ENCODE measurements at regions not wholly inside any gene's neighbourhood (a gene's known extent, or its start where the extent isn't known, plus 50 kb on each side); places are given as distances from the start of the nearest gene placed in this dataset.

- Histone ChIP-seq H3K4me3 (replicated peaks in 1 of 4; ENCODE audit: control extremely low read depth in 1 of 4, insufficient read depth in 1 of 4, low read depth in 3 of 4, low read length in 4 of 4) (no peak overlapping the region), H3K79me2 (ENCODE audit: control insufficient read depth, insufficient read depth, low read length) (no peaks in the 10 kb centered on the region), H3K4me1 (ENCODE audit: control insufficient read depth, extremely low read depth, insufficient read depth, low read length) (no peaks in the 10 kb centered on the region), H3K36me3 (ENCODE audit: control insufficient read depth, insufficient read depth, low read length) (no peaks in the 10 kb centered on the region), H3K27ac (ENCODE audit: insufficient read depth, low read length) (no peak overlapping the region), H3K9me3 (ENCODE audit: control insufficient read depth, insufficient read depth, low read depth, low read length) (no peaks in the 10 kb centered on the region), H3K27me3 (ENCODE audit: control insufficient read depth, insufficient read depth, low read length) (no peaks in the 10 kb centered on the region), H2AFZ (ENCODE audit: low read length) (no peak overlapping the region), H3K9ac (ENCODE audit: insufficient read depth, low read length) (no peak overlapping the region), H3K4me2 (ENCODE audit: extremely low read depth, insufficient read depth, low read length) (no peak overlapping the region), H4K20me1 (ENCODE audit: control insufficient read depth, extremely low read depth, insufficient read depth, low read length) (no peaks in the 10 kb centered on the region)
- TF ChIP-seq EZH2 (IDR thresholded peaks at IDR 0.05; ENCODE audit: low read length, missing control alignments) = no peak
- TF ChIP-seq CTCF (conservative IDR thresholded peaks at IDR 0.05 in 1 of 2, IDR thresholded peaks at IDR 0.05 in 1 of 2; ENCODE audit: low read depth in 1 of 2, low read length in 2 of 2) = no peak
- no peak for DNase-seq (ENCODE audit: low read depth in 2 of 2)
Measured at GRCh38 chr10:117619707-117620405, 77.3 kb downstream of the EMX2 start.

- H3K9me3 ChIP-seq (ENCODE audit: control insufficient read depth, insufficient read depth, low read depth, low read length) = no peaks in the 10 kb centered on the region
- no peak for DNase-seq (ENCODE audit: low read depth in 2 of 2)
- no peak for TF ChIP-seq CTCF (conservative IDR thresholded peaks at IDR 0.05 in 1 of 2, IDR thresholded peaks at IDR 0.05 in 1 of 2; ENCODE audit: low read depth in 1 of 2, low read length in 2 of 2)
- H3K36me3 ChIP-seq (ENCODE audit: control insufficient read depth, insufficient read depth, low read length) = no peaks in the 10 kb centered on the region
- H3K4me1 ChIP-seq (ENCODE audit: control insufficient read depth, extremely low read depth, insufficient read depth, low read length) = no peaks in the 10 kb centered on the region
- no peaks in the 10 kb centered on the region for H3K79me2 ChIP-seq (ENCODE audit: control insufficient read depth, insufficient read depth, low read length)
- H3K27me3 ChIP-seq (ENCODE audit: control insufficient read depth, insufficient read depth, low read length) = no peaks in the 10 kb centered on the region
- H3K4me2 ChIP-seq (ENCODE audit: extremely low read depth, insufficient read depth, low read length) = no peak overlapping the region
- H2AFZ ChIP-seq (ENCODE audit: low read length) = no peak overlapping the region
- no peak overlapping the region for H3K4me3 ChIP-seq (replicated peaks in 1 of 4; ENCODE audit: control extremely low read depth in 1 of 4, insufficient read depth in 1 of 4, low read depth in 3 of 4, low read length in 4 of 4)
- H3K27ac ChIP-seq (ENCODE audit: insufficient read depth, low read length) = no peak overlapping the region
- no peaks in the 10 kb centered on the region for H4K20me1 ChIP-seq (ENCODE audit: control insufficient read depth, extremely low read depth, insufficient read depth, low read length)
- no peak overlapping the region for H3K9ac ChIP-seq (ENCODE audit: insufficient read depth, low read length)
Measured at GRCh38 chr10:117621196-117621595, 78.7 kb downstream of the EMX2 start.

GRCh38 chr10:117621795-117622420, 79.4 kb downstream of the EMX2 start:
- Histone ChIP-seq H2AFZ (ENCODE audit: low read length) (no peak overlapping the region), H3K9ac (ENCODE audit: insufficient read depth, low read length) (no peak overlapping the region), H3K27ac (ENCODE audit: insufficient read depth, low read length) (no peak overlapping the region), H3K36me3 (ENCODE audit: control insufficient read depth, insufficient read depth, low read length) (no peaks in the 10 kb centered on the region), H3K4me1 (ENCODE audit: control insufficient read depth, extremely low read depth, insufficient read depth, low read length) (no peaks in the 10 kb centered on the region), H4K20me1 (ENCODE audit: control insufficient read depth, extremely low read depth, insufficient read depth, low read length) (no peaks in the 10 kb centered on the region), H3K27me3 (ENCODE audit: control insufficient read depth, insufficient read depth, low read length) (no peaks in the 10 kb centered on the region), H3K79me2 (ENCODE audit: control insufficient read depth, insufficient read depth, low read length) (no peaks in the 10 kb centered on the region), H3K4me2 (ENCODE audit: extremely low read depth, insufficient read depth, low read length) (no peak overlapping the region), H3K9me3 (ENCODE audit: control insufficient read depth, insufficient read depth, low read depth, low read length) (no peaks in the 10 kb centered on the region), H3K4me3 (replicated peaks in 1 of 4; ENCODE audit: control extremely low read depth in 1 of 4, insufficient read depth in 1 of 4, low read depth in 3 of 4, low read length in 4 of 4) (no peak overlapping the region)
- no peak for DNase-seq (ENCODE audit: low read depth in 2 of 2)
- TF ChIP-seq CTCF (conservative IDR thresholded peaks at IDR 0.05 in 1 of 2, IDR thresholded peaks at IDR 0.05 in 1 of 2; ENCODE audit: low read depth in 1 of 2, low read length in 2 of 2) (no peak), EZH2 (IDR thresholded peaks at IDR 0.05; ENCODE audit: low read length, missing control alignments) (no peak)
